CMK (cell line): ENCODE measurements at regions not wholly inside any gene's neighbourhood (a gene's known extent, or its start where the extent isn't known, plus 50 kb on each side); places are given as distances from the start of the nearest gene placed in this dataset.
"Not testable (repeated sequence)": the region's sequence is repeated elsewhere in the genome, so short reads cannot be mapped to it uniquely, and the experiment has no call there.

Experiments
- DNase-seq: peaks from one replicate; pipeline ENCODE4 v3.0.0-alpha.2; 2010; ENCODE audit warnings: low read depth

DNA sequence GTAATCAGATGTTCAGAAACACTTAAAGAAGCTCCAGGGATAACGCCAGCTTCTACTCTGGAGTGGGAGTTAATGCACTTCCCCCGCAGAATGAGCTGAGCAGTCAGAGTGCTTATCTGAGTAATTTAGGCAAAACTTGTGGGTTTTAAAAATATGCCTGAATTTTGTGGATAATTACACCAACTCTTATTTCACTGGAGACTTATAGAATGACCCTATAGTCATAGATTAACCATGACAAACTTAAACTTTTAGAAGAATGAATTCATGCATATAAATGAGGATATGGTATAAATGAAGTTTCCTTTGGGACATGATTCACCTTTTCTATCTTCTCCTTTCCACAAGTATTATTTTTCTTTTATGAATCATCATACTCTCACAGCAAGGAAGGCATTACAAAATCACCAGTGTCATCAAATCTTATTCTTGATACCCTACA lies 241.1 kb upstream of the FBXO33 start:
- DNase-seq: no peak

DNA sequence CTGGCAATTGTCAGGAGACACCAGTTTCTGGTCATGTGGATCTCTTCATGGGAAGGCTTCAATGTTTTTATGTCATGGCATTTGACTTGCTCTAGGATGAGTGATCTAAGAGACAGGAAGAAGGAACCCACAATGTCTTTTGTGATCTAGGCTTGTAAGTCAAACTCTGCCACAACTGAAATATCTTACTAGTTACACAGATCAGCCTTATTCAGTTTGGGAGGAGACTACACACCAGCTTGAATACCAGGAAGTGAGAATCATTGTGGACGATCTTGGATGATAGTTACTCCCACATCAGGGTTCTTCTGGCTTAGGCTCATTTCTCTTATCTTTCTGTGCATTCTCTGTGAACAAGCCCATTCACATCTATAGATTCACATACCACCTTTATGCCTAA lies 236.2 kb upstream of the FBXO33 start:
- no peak for DNase-seq

DNA sequence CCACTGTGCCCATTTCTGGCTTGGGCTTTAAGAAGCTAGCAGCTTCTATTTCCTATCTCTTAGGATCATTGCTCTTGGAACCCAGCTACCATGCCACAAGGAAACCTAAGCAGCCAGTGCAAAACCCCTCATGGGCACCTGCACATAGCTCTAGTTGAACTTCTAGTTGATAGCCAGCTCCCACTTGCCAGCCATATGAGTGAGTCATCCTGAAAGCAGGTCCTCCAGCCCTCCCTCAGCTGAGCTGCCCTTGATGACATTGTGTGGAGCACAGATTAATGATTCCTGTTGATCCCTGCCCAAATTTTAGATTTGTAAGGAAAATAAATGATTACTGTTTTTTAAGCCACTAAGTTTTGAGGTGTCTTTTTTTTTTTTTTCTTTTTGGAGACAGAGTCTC lies 234.2 kb upstream of the FBXO33 start:
- DNase-seq: no peak

DNA sequence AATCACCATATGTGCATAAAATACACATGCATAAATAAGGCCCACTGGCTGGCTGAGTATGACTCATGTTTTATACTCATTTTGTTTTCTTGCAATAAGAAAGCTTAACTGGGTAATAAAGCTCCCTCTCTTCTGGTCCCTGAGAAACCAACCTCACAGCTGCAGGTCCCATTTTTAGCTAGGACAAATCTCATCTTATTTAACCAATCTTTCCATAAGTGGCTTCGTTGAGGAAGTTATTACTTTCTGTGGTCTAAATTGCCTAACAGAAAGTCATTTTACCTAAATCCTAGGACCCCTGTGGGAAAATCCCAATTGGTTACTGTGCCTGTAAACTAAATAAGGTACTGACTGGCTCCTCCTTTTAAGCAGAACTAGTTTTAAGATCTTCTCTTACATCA lies 232.8 kb upstream of the FBXO33 start:
- no peak for DNase-seq

DNA sequence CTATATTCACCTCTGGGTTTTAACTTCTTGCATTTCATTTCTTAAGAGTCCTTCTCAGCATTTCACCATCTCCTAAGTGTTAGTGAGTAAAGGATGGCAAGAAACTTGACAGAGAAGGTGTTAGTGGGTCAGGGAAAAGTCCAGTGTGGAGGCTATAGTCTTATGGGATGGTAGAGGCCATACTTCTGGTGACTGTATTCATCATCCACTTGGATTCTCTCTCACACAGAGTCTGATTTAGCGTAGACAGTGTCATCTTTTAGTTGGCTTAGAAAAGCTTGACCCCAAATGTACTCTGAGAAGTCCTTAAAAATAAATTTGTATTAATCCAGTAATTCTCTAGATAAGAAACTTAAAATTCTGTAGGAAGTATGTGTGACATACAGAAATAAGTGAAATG lies 232.4 kb upstream of the FBXO33 start:
- no peak for DNase-seq

DNA sequence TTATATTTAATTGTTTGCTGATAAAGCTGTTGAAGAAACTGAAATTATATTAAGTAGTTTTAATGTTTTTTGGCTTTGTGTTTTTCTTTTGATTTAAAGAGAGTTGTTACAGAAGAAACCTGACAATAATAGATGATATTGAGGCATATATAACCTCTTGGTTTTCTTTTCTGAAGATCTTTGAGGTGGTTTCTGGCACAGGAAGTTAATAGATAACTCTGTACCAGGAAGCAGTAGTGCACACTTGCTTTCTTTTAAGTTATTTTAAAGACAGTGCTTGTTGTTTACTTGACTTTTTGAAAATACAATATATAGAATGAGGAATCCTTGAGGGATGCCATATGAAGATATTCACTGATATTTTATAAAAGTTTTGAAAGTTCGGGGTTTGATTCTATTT lies 209.0 kb upstream of the FBXO33 start:
- no peak for DNase-seq

DNA sequence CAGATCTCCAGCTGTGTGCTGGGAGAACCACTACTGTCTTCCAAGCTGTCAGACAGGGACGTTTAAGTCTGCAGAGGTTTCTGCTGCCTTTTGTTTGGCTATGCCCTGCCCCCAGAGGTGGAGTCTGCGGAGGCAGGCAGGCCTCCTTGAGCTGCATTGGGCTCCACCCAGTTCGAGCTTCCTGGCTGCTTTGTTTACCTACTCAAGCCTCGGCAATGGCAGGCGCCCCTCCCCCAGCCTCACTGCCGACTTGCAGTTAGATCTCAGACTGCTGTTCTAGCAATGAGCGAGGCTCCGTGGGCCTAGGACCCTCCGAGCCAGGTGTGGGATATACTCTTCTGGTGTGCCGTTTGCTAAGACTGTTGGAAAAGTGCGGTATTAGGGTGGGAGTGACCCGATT lies 206.8 kb upstream of the FBXO33 start:
- not testable (repeated sequence) for DNase-seq

DNA sequence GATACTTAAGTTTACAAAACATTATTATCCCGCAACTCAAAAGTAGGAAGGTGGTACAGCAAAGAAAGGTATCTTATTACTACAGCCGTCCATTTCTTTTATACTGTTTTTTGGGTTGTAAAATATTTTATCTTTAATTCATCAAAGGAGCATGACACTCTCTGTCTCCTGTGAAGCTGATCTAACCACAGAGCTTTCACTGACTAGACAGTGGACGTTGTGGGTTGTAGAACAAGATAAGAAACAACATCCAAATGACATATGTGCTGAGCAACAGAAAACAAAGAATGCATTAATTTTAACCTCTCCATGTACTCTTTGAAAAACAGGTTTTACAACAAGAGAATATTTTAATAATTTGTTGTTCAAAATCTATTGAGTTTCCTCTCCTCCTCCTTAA lies 195.9 kb upstream of the FBXO33 start:
- no peak for DNase-seq

DNA sequence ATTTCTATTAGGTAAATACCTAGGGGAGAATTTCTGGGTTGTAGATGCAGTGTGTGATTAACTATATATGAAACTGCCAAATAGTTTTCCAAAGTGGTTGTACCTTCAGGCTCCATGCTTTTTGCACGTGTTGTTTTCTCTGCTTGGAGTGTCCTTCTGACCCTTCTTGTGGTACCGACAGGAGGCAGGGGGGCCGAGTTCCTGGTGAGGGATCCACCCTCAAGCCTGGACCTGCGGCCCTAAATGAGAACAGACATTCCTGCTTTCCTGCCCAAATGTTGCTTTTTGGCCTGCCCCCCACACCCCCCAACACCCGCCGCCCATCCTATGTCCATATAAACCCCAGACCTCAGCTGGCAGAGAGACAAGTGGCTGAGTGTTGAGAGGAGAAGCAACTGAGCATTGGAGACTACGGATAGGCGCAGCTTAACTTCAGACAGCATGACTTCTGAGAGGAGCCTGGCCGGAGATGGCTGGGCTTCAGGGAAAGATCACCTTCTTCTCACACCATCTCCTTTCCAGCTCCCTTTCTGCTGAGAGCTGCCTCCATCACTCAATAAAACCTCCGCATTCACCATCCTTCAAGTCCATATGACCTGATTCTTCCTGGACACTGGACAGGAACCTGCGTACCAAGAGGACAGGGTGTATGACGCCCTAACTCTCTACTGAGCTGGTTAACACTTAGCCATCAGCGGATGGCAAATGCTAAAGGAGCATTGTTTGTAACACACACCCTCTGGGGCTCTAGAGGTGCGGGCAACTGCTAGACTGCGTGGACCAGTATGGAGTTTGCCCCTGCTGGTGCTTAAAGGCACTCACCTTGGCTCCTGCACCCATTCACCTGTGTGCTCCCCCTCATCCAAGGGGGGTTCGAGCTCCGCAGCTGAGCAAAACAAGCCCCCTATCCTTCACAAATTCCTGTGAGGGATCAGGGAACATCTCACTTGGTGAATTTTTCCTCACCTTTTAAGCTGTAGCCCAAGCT lies 194.7 kb upstream of the FBXO33 start:
- DNase-seq: no peak

DNA sequence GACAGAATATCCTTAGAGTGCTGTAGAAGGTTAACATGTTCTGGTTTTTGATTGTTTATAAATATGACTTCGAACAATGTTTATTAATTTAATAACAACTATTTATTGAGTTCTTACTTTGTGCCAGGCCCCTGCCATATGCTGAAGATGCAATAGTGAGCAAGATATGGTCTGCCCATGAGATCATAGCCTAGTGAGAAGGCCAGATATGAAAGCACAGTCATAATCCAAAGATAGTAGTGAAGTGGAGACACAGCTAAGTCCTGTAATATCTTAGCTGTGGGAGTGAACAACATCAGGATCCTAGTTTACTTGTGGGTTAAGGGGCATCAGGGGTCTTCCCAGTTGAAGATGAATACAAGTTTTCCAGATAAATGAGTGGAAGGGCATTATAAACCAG lies 189.4 kb upstream of the FBXO33 start:
- no peak for DNase-seq

DNA sequence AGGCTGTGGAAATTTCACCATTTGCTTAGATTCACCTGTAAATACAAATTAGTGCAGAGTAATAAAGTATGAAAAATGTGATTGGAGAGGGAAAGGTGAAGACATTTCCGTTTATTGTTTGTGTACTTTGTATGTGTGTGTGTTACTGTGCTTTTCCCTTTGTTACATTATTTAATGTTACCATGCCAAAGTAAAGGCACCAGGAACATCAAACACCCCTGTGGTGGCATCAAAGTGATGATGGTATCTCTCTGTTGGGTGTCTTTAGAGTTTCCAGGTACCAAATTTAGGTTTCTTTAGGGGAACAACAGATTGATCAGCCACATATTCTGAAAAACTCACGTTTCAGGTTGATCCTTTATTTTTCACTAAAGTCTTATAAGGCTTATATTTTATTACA lies 189.0 kb upstream of the FBXO33 start:
- DNase-seq: no peak

DNA sequence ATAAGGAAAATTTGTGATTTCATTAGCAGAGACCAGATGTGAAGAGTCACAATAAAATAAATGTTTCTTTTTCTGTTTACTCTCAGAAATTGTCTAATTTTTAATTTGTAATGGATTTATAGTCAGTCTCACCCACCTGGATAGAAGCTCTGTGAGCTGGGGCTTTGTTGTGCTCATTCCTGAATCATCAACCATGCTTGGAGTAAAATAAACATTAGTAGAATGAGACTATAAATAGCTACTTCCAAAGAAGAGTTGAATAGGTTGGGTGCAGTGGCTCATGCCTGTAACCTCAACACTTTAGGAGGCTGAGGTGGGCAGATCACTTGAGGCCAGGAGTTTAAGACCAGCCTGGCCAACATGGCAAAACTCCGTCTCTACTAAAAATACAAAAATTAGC lies 185.3 kb upstream of the FBXO33 start:
- DNase-seq: no peak

DNA sequence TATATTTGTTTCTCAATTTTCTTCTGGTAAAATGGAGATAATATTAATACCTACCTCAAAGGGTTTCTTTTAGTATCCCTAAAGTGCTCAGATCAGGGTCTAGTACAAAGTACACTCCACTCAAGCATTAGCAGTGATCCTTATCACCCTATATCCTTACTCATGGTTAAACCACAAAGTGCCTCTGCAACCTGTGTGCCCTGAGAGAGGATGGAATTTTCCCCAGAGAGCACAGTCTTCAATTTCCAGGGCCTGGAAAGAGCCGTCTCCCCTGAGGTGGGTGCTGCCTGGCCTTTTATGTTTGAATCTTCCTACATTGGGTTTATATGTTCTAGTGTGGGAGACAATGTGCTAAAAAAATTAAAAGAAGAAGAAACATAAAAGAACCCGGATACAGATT lies 183.1 kb upstream of the FBXO33 start:
- DNase-seq: no peak

DNA sequence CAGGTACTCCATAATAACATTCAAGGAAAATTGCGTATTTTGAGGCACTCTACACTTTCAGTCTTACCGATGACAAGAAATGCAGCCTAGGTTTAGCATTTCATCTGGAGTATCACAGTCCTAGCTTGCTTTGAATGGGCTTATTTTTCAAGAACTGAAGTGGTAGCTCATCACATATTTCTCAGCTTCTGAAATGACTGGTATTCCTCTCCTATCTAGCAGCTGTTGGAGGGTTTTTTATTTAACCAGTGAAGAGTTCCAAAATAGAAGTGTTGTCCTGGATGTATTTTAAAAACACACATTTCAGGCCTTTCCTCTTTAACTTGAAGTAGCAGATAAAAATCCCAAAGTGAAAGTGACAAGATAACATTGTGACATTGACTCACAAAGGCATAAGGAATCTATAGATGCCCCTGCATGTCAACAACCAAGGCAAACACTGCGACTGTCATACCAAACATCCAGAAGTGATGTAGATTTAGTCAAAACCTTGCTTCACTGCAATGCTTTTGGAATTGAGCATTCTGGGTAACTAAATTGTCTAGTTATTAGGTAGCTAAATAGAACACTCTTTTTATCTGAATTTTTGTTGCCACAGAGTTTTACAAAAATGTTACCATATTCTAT lies 182.2 kb upstream of the FBXO33 start:
- no peak for DNase-seq

DNA sequence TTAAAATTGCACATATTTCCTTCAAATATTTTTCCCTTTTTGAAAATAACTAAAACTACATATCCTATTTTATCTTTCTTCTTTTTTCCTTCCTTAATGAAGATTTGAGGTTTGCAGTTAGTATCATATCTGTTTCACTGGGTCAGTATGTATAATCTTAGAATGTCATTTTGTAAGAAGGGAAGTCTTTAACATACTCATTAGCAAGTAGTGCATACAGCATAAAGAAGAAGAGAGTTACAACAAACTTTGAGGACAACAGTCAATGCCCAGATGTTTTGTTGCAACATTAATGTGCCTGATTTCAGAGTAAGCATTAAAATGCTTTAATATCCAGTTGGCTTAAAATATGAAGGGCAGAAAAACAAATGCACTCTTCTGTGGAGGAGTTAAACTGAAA lies 176.9 kb upstream of the FBXO33 start:
- DNase-seq: no peak

DNA sequence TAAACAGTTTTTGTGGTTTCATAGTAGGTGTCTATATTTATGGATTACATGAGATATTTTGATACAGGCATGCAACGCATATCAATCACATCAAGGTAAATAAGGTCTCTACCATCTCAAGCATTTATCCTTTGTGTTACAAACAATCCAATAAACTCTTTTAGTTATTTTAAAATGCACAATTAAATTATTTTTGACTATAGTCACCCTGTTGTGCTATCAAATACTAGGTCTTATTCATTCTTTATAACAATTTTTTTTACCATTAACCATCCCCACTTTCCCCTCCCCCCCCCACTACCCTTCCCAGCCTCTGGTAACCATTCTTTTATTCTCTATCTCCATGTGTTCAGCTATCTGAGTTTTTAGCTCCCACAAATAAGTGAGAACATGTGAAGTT lies 175.7 kb upstream of the FBXO33 start:
- no peak for DNase-seq

DNA sequence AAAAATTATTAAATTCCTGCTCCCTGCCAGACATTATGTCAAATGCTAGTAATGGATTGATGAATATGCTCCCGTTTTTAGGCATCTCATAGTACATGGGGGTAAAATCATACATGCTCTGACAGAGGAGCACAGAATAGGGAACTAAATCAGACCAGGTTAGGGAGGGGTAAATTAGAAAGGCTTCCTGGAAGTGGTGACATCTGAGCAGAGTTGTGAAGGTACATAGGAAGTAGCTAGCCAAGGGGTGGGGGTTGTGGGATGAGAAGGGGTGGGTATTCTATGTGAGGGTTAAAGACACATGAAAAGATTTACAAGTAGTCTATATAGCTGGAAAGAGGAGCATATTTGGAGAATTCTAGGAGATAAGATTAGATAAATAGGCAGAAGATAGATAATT lies 171.7 kb upstream of the FBXO33 start:
- no peak for DNase-seq

DNA sequence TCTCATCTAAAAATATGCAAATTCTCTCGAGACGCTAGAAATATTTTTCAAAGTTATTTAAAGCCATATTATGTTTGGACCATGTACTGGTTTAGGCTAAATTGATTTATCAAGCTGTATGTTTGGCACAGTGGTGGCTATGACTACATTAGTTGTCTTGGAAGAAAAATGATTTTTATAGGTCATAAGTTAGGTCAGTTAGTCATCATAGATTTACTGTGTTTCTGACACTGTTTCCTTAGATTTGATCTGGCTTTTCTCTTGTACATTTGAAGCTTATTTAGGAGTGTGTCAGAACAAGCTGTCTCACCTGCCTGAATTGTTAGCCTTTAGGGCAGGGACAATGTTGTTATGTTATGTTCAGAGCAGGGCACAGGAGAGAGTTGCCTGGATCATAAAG lies 161.1 kb upstream of the FBXO33 start:
- DNase-seq: no peak

DNA sequence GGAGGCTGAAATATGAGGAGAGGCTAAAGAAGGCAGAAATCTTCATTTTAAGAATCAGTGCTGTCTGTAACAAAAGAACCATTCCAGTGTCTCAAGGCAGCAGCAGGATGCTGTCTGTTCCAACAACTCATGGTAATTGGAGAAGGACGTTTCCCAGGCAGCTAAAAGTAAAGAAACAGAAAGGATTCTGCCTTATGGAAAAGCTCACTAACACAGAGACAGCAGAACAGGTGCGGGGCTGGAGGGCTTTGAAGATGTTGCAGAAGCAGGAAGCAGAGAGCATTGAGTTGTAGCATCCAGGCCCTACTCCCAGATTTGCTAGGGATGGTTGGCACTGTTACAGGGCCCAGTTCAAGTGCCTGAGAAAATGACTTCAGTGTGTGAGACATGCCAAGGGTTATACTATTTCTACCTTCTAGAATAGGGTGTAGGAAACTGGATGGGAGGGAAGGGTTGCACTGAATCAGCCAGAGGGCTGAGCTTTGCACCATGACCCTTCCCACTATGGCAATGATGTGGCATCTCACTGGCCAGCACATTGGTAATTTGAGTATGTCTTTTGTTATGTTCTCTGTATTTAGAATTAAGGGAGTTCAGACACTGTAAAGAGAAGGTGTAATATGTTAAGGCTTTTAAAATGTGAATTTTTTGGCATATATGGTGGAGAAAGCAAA lies 160.0 kb upstream of the FBXO33 start:
- no peak for DNase-seq

DNA sequence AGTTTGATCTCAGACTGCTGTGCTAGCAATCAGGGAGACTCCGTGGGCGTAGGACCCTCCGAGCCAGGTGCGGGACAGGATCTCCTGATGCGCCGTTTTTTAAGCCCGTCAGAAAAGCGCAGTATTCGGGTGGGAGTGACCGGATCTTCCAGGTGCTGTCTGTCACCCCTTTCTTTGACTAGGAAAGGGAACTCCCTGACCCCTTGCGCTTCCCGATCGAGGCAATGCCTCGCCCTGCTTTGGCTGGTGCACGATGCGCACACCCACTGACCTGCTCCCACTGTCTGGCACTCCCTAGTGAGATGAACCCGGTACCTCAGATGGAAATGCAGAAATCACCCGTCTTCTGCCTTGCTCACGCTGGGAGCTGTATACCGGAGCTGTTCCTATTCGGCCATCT lies 157.6 kb upstream of the FBXO33 start:
- DNase-seq: not testable (repeated sequence)

DNA sequence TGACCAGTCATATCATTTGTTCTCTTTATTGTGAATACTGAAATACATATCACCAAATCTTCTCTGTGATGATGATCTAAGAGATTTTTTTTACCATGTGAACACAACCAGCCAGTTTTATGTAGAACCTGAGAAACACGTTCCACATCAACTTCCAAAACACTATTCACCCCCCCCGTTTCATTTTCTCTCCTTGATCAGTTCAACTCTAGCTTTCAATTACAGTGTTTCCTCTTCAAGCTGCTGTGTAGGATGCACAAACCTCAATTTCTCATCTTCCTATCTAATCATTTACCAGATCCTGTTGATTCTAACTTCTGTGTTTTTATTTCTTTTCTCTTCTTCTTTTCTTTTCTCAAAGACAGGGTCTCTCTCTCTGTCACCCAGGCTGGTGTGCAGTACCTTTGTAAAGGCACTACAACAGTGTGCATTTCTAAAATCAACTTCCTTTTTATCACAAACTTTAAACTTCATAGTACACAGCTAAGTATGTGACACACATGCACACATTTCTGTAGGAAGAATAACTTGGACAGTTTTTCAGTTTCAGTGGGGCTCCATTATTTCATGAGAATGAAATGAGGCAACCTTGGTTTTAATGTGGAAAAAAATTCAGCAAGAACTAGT lies 149.9 kb upstream of the FBXO33 start:
- no peak for DNase-seq

DNA sequence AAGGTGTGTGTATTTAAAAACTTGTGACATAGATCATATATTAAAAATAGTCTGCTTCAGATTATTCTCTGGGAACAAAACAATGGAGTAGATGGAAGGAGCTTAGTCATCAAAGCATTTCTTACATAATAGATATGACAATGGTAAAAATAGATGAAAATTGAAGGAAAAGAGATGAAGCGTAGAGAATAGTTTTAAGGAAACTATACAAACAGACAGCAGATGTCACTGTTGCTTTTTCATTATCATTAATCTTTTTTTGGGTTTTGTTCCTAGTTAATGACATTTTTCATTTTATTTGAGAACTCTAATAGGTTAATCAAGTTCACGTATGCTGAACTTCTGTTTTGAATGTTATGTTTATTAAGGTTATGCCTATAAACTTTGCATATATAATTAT lies 149.2 kb upstream of the FBXO33 start:
- no peak for DNase-seq

DNA sequence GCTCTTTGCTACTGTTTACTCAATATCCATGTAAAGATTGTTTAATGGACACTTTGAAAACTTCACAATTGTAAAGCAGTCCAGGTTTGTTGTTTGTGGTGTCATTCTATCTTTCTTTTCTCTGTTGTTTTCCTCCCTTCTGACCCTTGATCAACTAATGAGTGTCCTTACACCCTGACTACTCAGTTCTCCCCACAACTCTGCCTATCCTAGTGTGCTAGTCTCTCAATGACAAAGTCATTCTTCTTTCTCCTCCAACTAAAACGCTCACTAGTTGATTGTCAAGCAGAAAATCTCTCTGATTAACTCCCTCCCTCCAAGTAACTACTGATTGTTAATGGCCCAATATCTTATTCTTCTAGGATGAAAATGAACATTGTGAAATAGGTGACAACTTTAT lies 148.5 kb upstream of the FBXO33 start:
- DNase-seq: no peak
